Stimulated activated CD4-positive, alpha-beta T cell treated with anti-CD3 and anti-CD28 coated beads, Interleukin-4, amount 100 ng/mL, for 1 hour (primary cell): ENCODE measurements at regions not wholly inside any gene's neighbourhood (a gene's known extent, or its start where the extent isn't known, plus 50 kb on each side); places are given as distances from the start of the nearest gene placed in this dataset.
"Not testable (repeated sequence)": the region's sequence is repeated elsewhere in the genome, so short reads cannot be mapped to it uniquely, and the experiment has no call there.

Experiments used
- DNase-seq: peaks from one replicate; pipeline ENCODE4 v3.0.0-alpha.2; 2020

GRCh38 chr10:130963786-130964522 is 347.6 kb downstream of the TCERG1L start:
- no peak for DNase-seq

DNA sequence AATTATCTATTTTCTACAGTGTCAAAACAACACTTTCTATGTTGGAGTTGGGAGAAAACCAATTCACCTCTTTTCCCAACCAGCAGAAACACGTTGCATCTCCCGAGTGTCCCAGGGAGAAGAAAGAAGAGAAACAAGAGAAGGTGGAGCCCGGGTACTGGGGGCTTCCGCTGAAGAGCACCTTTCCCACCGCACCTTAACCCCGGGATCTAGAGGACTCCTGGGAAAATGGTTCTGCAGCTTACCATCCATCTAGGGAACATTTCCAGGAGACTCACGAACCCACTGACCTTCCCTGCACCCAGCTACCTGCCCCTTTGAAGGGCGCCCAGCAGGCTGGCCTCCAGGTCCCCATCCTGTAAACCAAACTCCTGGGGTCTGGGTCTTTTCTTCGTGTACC is 346.8 kb downstream of the TCERG1L start:
- DNase-seq, result no peak

GRCh38 chr10:130967161-130967560 is 344.4 kb downstream of the TCERG1L start:
- DNase-seq, result no peak

DNA sequence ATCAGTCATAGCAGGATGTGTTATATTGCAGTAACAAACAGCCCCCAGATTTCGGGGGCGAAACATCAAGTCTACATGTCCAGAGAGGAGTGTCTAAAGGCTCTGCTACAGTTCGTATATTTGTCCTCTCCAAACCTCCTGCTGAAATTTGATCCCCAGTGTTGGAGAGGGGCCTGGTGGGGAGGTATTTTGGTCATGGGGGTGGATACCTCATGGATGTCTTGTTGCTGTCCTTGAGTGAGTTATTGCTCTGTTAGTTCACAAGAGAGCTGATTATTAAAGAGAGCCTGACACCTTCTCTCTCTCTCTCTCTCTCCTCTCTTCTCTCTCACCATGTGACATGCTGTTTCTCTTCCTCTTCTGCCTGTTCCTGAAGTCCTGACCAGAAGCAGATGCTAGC is 343.7 kb downstream of the TCERG1L start:
- no peak for DNase-seq

- DNase-seq, result no peak
Measured at GRCh38 chr10:130968511-130968910, 343.0 kb downstream of the TCERG1L start.

DNA sequence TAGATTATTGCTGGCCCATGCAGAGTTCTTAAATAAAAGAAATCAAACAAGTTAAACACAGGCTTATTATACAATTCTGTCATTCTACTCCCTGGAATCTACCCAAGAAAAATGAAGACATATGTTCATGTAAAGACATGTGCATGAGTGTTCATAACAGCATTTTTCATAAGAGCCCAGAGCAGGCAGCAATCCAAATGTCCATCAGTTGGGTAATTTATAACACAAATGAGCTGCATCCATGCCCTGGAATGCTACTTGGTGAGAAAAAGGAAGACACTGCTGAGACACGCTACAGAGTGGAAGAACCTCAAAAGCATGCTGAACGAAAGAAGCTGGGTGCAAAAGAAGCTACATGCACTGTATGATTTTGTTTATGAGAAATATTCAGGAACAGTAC is 342.6 kb downstream of the TCERG1L start:
- no peak for DNase-seq

- no peak for DNase-seq
Measured at GRCh38 chr10:130969700-130970099, 341.8 kb downstream of the TCERG1L start.

GRCh38 chr10:130970341-130971122 is 341.0 kb downstream of the TCERG1L start:
- no peak for DNase-seq

DNA sequence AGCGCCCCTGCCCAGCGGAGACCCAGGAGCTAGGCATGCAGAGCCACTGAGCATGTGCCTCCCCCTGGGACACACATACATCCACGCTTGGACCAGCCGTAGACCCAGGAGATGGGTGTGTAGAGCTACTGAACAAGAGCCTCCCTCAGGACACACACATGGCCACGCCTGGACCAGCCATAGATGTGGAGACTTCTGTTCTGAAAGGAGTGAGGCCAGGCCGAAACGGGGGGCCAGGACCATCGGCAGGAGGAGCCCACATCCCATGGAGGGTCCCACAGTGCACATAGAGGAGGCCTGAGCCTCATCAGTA is 340.4 kb downstream of the TCERG1L start:
- no peak for DNase-seq

GRCh38 chr10:130973127-130973839 is 338.2 kb downstream of the TCERG1L start:
- DNase-seq, result no peak

GRCh38 chr10:130974166-130974565 is 337.4 kb downstream of the TCERG1L start:
- no peak for DNase-seq

GRCh38 chr10:130975351-130975750 is 336.2 kb downstream of the TCERG1L start:
- DNase-seq, result not testable (repeated sequence)

- DNase-seq, result no peak
Measured at GRCh38 chr10:130982802-130983201, 328.7 kb downstream of the TCERG1L start.

DNA sequence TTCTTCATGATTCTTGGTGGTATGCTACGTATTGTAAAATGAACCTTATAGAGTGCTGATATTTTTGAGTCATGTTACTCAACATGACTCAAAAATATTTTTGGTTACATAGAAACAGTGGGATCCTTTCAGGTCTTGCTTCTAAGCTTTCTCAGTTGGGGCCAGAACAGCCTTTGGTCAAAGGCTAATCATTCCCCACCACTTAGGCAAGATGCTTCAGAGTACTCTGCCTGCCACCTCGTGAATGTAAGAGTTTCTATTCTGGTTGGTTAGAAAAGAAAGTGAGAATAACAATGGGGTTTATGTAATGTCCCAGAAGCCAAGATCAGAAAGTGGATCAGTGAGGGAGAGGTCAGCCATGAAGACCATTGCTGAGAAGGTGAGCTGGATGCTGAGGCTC is 327.8 kb downstream of the TCERG1L start:
- DNase-seq, result no peak

DNA sequence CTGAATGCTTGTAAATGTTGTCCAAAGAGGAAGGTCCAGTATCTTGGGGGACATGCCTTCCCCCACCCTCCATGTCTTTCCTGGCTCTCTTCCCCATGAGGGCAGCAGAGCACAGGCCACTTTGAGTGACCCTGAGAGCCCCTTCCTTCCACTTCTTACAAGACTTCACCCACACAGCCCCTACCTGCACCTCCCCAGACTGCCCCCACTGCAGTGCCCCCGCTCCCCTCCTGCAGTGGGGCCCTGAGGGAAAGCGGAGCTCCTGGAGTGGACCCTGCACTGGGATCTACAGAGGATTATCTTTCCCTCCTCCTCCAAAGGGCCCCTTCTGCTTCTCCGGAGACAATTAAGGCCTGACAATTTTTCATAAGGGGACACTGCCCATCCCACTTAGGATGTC is 326.8 kb downstream of the TCERG1L start:
- DNase-seq, result no peak

DNA sequence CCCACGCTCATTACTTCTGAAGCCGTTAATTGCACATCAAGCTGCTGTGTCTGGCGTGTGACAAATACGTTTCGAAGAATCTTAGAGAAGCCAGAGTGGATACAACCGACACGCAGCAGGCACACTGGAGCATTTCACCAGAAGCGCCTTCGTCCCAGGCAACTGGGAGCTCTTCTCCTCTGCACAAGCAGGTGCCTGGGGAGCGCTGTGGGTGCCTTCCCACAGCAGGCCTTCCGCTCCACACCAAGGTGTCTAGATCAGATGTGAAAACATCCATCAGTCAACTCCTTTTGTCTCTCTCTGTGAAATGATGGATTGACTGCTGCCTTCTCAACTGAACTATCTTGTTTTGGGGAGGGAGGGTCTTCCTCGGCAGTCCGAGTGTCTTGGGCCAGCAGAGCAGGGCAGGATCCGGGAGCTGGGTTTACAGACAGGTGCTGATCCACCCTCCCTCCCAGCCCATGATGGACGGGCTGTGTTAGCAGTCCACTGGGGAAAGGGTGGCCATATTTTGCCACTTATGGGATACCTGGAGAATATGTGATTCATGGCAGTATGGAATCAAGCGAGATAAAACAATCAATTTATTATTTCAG is 326.3 kb downstream of the TCERG1L start:
- DNase-seq, result no peak

- no peak for DNase-seq
Measured at GRCh38 chr10:130986846-130987245, 324.7 kb downstream of the TCERG1L start.

GRCh38 chr10:130987401-130987800 is 324.1 kb downstream of the TCERG1L start:
- no peak for DNase-seq

- no peak for DNase-seq
Measured at GRCh38 chr10:130989670-130990232, 321.8 kb downstream of the TCERG1L start.

GRCh38 chr10:130990486-130990885 is 321.0 kb downstream of the TCERG1L start:
- no peak for DNase-seq

DNA sequence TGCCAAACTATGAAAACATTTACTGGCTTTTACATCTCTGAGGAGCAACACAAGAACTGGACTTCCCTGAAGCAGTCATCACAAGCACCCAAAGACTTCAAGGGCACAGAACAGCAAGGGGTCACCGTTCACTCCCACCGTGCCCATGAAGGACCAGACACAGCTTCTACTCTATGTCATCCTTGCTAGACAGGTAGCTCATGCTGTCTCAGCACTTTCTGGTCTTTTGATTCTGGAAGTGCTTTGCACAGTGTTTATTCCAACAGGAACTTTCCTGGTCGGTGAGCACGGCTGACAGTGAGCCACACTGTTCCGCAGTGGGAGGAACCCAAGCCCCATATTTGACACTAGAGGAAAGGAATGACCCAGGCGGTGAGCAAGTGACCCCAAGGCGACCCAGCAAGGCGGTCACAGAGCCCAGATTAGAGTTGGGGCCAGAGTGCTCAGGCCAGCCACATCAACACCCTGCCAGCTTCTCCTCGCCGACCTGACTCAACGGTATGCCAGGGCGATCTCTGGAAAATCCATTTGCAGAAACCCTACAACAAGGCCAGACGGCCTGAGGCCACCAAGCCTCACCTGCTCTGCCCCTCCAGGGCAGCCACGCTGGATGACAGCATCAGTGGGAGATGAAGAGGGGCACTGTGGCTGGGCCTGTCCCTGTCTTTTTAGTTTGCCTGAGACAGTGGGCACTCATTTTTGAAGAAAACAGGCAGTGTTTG is 318.6 kb downstream of the TCERG1L start:
- no peak for DNase-seq

GRCh38 chr10:130993612-130994011 is 317.9 kb downstream of the TCERG1L start:
- no peak for DNase-seq

DNA sequence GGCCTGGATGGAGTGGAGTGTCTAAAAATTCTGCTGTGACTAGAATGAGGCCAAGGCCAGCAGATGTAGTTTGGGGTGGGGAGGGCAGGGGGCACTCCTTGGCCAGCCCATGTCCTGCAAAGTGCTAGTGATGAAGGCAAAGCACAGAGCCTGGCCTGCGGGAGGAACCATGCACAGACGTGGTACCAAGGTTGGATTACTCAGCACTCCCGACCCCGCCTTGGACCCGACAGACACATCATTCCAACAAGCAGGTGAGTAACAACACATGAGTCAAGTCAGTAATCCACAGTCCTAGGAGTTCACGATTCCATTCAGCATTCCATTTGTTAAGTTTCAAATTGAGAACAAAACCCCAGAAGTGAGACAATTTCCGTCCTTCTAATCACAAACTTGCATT is 317.3 kb downstream of the TCERG1L start:
- no peak for DNase-seq
